Bone marrow (tissue), 2 donors: ENCODE measurements at regions not wholly inside any gene's neighbourhood (a gene's known extent, or its start where the extent isn't known, plus 50 kb on each side); places are given as distances from the start of the nearest gene placed in this dataset.
A peak's percentile ranks its signal among the peaks of the same experiment; 100 is the strongest.

Experiments
- DNase-seq, 2 donors: peaks; one replicate each; lab custom pipeline; 2025; lab: John Stamatoyannopoulos, UW

GRCh38 chr2:17254421-17254820, 263.8 kb downstream of the RAD51AP2 start:
- no peak for DNase-seq

DNA sequence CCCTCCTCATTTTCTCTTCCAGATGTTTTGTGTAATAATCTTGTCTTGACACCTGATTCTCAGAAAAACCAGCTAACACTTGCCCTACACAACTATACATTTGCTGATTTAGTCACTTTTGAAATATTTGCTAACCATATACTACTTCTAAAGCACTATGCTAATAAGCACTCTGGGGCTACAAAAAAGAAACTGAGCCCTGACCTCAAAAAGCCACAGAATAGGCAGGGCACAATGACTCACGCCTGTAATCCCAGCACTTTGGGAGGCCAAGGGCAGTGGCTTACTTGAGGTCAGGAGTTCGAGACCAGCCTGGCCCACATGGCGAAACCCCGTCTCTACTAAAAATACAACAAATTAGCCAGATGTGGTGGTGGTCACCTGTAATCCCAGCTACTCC, 266.0 kb downstream of the RAD51AP2 start:
- no peak for DNase-seq

GRCh38 chr2:17251171-17251570, 267.1 kb downstream of the RAD51AP2 start:
- DNase-seq: no peak

GRCh38 chr2:17249249-17249648, 269.0 kb downstream of the RAD51AP2 start:
- no peak for DNase-seq

DNA sequence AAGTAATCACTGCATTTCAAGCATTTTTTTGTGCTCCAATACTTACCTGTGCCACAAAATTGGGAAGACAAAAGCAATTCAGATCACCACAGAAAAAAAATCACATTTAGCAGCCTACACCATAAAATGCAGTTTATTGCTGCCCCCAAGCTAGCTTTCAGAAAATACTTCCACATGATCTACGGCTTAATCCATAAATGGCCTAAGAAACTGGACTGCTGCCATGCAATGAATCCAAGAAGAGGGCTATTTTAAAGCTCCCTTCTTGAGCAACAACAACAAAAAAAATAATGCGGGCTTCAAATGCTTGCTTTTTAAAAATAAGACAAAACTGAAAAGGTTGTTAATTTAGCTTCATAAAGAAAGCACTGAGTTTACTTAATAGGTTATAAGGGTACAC, 272.3 kb downstream of the RAD51AP2 start:
- no peak for DNase-seq

- DNase-seq: no peak
Observed at GRCh38 chr2:17242813-17243485, 275.3 kb downstream of the RAD51AP2 start.

- no peak for DNase-seq
Observed at GRCh38 chr2:17239550-17239949, 278.7 kb downstream of the RAD51AP2 start.

GRCh38 chr2:17235167-17235566, 283.1 kb downstream of the RAD51AP2 start:
- no peak for DNase-seq

GRCh38 chr2:17232776-17233556, 285.3 kb downstream of the RAD51AP2 start:
- DNase-seq: peak in 1 of 2 donors; percentile 5

DNA sequence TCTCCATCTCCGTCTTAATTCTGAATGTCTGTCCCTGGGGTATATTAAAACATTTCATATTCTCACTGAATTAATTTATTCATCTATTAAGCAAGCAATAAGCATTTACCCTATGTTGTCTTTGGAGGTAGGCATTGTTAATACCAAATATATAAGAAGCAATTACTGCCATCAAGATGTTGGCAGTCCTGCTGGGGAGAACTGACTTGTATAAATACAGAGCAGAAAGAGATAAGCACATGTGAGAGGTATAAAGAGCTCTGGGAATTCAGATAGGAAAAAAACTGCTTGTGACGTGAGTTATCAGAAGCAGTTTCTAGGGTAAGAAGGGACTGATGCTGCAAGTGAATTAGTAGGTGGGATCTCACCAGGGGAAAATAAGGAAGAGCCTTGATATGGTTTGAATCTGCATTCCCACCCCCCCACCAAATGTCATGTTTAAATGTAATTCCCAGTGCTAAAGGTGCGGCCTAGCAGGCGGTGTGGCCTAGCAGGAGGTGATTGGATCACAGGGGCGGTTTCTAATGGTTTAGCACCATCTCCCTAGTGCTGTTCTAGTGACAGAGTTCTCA, 286.8 kb downstream of the RAD51AP2 start:
- no peak for DNase-seq

DNA sequence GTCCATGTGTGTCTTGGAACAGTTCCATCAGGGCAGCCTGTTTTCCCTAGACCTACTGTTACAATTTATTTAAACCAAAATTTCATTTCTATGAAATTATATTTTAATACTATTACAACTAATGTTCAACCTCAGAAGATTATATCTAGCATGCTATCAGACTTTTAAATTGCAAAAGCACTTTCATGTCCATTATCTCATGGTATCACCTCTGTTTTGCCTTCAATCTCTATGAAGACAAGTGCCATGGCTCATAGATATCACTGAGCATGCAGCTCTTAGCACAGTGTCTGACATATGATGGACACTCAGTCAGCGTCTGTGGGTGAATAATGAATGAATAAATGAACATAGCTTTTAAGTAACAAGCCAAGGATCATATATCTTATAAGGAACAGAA, 288.8 kb downstream of the RAD51AP2 start:
- no peak for DNase-seq

GRCh38 chr2:17228461-17228860, 289.8 kb downstream of the RAD51AP2 start:
- no peak for DNase-seq

DNA sequence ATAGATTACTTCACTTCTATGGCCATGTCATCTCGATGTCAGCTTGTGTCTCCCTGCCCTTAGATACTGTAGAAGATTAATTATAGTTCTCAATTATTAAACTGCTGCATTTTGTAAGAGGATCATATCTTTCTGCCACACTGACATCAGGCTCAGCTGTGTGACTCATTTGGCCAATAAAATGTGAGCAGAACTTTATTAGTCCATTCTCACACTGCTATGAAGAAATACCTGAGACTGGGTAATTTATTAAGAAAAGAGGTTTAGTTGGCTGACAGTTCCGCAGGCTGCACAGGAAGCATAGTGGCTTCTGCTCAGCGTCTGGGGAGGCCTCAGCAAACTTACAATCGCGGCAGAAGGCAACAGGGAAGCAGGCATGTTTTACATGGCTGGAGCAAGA, 290.4 kb downstream of the RAD51AP2 start:
- DNase-seq: no peak

GRCh38 chr2:17226941-17227490, 291.2 kb downstream of the RAD51AP2 start:
- no peak for DNase-seq

- no peak for DNase-seq
Observed at GRCh38 chr2:17223211-17223610, 295.0 kb downstream of the RAD51AP2 start.

DNA sequence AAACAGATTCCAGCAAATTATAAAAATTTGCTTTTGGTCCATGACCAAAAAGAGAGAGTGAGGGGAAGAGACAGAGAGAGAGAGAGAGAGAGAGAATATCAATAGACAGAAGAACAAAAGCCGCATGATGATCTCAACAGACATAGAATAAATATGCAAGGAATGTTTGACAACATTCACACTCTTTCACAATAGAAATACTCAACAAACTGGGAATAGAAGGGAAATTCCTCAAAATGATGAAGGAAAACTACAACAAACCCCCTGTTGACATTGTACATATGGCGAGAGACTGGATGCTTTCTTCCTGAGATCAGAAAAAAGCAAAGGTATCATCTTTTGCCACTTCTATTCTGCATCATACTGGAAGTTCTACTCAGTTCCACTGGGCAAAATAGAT, 309.7 kb downstream of the RAD51AP2 start:
- no peak for DNase-seq

GRCh38 chr2:17206771-17207170, 311.5 kb downstream of the RAD51AP2 start:
- no peak for DNase-seq

DNA sequence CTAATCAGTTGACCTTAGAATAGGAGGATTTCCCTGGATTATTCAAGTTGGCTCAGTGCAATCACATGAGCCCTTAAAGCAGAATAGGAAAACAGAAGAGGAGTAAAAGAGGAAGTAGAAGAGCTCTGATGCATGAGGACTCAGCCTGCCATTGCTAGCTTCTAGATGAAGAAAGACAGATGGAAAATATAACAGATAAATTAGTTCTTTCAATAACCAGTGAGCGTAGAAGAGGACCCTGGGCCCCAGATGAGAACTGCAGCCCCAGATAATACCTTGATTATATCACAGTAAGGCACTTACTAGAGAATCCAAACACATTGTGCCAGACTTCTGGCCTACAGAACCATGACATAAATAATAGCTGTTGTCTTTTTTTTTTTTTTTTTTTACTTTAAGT, 314.0 kb downstream of the RAD51AP2 start:
- peak in 1 of 2 donors; percentile 12 for DNase-seq

- DNase-seq: peak in 1 of 2 donors; percentile 81
Observed at GRCh38 chr2:17202628-17203027, 315.6 kb downstream of the RAD51AP2 start.

DNA sequence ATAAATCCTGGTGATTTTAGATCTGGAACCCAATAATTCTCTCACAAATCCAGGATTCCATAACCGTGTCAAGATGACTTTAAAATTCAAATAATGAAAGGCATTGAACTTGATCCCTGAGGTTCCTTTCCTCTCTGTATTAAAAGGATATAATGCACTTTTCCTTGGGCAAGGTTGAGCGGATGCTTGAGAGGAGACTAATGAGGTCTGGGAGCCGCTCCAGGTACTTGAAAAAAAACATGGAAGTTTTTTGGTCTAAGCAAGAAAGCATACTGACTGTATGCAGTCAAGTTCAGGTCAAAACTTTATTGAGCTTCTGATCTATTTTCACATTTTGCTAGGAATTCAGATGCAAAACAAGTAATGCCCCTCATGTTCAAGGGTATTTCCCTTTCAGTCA, 318.5 kb downstream of the RAD51AP2 start:
- DNase-seq: no peak

GRCh38 chr2:17196380-17196779, 321.9 kb downstream of the RAD51AP2 start:
- no peak for DNase-seq

DNA sequence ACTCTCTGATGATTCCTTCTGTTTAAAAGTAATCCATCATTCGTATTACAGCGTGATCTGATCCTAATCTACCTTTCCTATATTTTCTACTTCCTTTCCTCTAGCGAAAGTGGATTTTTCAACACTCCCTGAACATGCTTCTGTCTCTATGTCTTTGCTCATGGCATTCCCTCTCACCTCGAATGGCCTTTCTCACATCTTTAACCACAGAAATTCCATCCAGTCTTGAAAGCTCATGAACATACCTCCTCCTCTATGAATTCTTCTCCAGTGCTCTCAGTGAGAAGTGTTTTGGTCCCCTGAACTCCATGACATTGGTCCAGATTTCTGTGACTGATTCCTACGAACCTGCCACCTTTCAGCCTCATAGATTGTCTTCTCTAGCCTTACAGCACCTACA, 323.2 kb downstream of the RAD51AP2 start:
- DNase-seq: no peak

DNA sequence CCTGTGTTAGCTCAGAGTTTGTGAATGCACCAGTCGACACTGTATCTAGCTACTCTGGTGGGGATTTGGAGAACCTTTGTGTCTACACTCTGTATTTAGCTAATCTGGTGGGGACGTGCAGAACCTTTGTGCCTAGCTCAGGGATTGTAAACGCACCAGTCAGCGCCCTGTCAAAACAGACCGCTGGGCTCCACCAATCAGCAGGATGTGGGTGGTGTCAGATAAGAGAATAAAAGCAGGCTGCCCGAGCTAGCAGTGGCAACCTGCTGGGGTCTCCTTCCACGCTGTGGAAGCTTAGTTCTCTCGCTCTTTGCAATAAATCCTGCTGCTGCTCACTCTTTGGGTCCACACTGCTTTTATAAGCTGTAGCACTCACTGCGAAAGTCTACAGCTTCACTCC, 324.2 kb downstream of the RAD51AP2 start:
- DNase-seq: no peak
